GM23338 (cell line): ENCODE measurements at regions not wholly inside any gene's neighbourhood (a gene's known extent, or its start where the extent isn't known, plus 50 kb on each side); places are given as distances from the start of the nearest gene placed in this dataset.

Experiments used
- ATAC-seq: fragments of 200-7000 bp; cut with Tn5 transposase; 3 replicates; pipeline ENCODE4 v1.9.1; 2020
- DNase-seq: peaks from one replicate; pipeline ENCODE4 v3.0.0-alpha.2; 2015; ENCODE audit warnings: low spot score
- H2AFZ ChIP-seq: fragments of 200-600 bp; sonication (generic); 2 replicates; pipeline ENCODE4 v1.8.0; 2016; ENCODE audit warnings: antibody characterized with exemption, mild to moderate bottlenecking, moderate library complexity
- H3F3A ChIP-seq: fragments of 200-600 bp; sonication (generic); replicated peaks from 2 replicates; pipeline ENCODE4 v1.8.0; 2017; ENCODE audit warnings: antibody characterized with exemption, mixed run types, low read depth
- H3K27ac ChIP-seq: fragments of 200-600 bp; sonication (generic); 2 replicates; pipeline ENCODE4 v1.6.1; 2016; ENCODE audit warnings: low read depth
- H3K27me3 ChIP-seq: fragments of 200-600 bp; sonication (generic); 2 replicates; pipeline ENCODE4 v1.8.0; 2016; ENCODE audit warnings: mild to moderate bottlenecking, mixed run types, moderate library complexity; ENCODE audit not compliant: insufficient read depth
- H3K36me3 ChIP-seq: fragments of 200-600 bp; sonication (generic); 2 replicates; pipeline ENCODE4 v1.8.0; 2016; ENCODE audit warnings: mild to moderate bottlenecking; ENCODE audit not compliant: insufficient read depth
- H3K4me1 ChIP-seq: fragments of 200-600 bp; sonication (generic); 2 replicates; pipeline ENCODE4 v1.8.0; 2016; ENCODE audit warnings: mild to moderate bottlenecking, moderate library complexity; ENCODE audit not compliant: insufficient read depth
- H3K4me2 ChIP-seq: fragments of 200-600 bp; sonication (generic); 2 replicates; pipeline ENCODE4 v1.7.1; 2017; ENCODE audit warnings: mixed run types
- H3K4me3 ChIP-seq: fragments of 200-600 bp; sonication (generic); 2 replicates; pipeline ENCODE4 v1.6.1; 2016; ENCODE audit warnings: mixed run types
- H3K79me2 ChIP-seq: fragments of 200-600 bp; sonication (generic); replicated peaks from 2 replicates; pipeline ENCODE4 v1.8.0; 2017; ENCODE audit warnings: mild to moderate bottlenecking; ENCODE audit not compliant: insufficient read depth
- H3K9me2 ChIP-seq: fragments of 200-600 bp; sonication (generic); 2 replicates; pipeline ENCODE4 v1.8.0; 2017; ENCODE audit not compliant: insufficient read depth
- H4K20me1 ChIP-seq: fragments of 200-600 bp; sonication (generic); replicated peaks from 2 replicates; pipeline ENCODE4 v1.8.0; 2017; ENCODE audit warnings: mild to moderate bottlenecking; ENCODE audit not compliant: insufficient read depth
- H3K27ac Mint-ChIP-seq: 2 replicates; pipeline ENCODE4 v1.8.0; 2020; ENCODE audit warnings: inconsistent platforms, mild to moderate bottlenecking, moderate library complexity, mixed read lengths
- H3K27me3 Mint-ChIP-seq: 3 replicates; pipeline ENCODE4 v1.8.0; 2022; ENCODE audit warnings: low read depth, mild to moderate bottlenecking, moderate library complexity, mixed read lengths, inconsistent platforms; ENCODE audit not compliant: insufficient read depth, poor library complexity
- H3K36me3 Mint-ChIP-seq: 3 replicates; pipeline ENCODE4 v1.8.0; 2021; ENCODE audit warnings: low read depth, mild to moderate bottlenecking, inconsistent platforms, moderate library complexity, mixed read lengths
- H3K4me1 Mint-ChIP-seq: 3 replicates; pipeline ENCODE4 v1.8.0; 2020; ENCODE audit warnings: mild to moderate bottlenecking, inconsistent platforms, mixed read lengths
- H3K4me3 Mint-ChIP-seq: 3 replicates; pipeline ENCODE4 v1.8.0; 2021; ENCODE audit warnings: moderate library complexity, mild to moderate bottlenecking, inconsistent platforms, mixed read lengths
- H3K9me3 Mint-ChIP-seq: 3 replicates; pipeline ENCODE4 v1.8.0; 2020; ENCODE audit warnings: moderate library complexity, mild to moderate bottlenecking, inconsistent platforms, mixed read lengths
- CREB1 ChIP-seq: fragments of 250-450 bp; sonication (Bioruptor Pico); IDR thresholded peaks from 2 replicates; pipeline ENCODE4 v1.5.0; 2020; ENCODE audit warnings: low read depth, mild to moderate bottlenecking, moderate library complexity
- EZH2 ChIP-seq: fragments of 200-600 bp; sonication (generic); IDR thresholded peaks from one replicate; pipeline ENCODE4 v1.8.0; 2017; ENCODE audit warnings: antibody characterized with exemption, mild to moderate bottlenecking, low read depth; ENCODE audit not compliant: unreplicated experiment
- EZH2phosphoT487 ChIP-seq: fragments of 200-600 bp; sonication (generic); IDR thresholded peaks from one replicate; pipeline ENCODE4 v1.8.1; 2018; ENCODE audit warnings: antibody characterized with exemption; ENCODE audit not compliant: unreplicated experiment
- JUNB ChIP-seq: IDR thresholded peaks from one replicate; pipeline ENCODE4 v1.6.1; 2016; ENCODE audit warnings: antibody characterized with exemption; ENCODE audit not compliant: unreplicated experiment
- NANOG ChIP-seq: IDR thresholded peaks from 2 replicates; pipeline ENCODE4 v1.6.1; 2016; ENCODE audit warnings: antibody characterized with exemption, borderline replicate concordance
- POLR2AphosphoS5 ChIP-seq: IDR thresholded peaks from 2 replicates; pipeline ENCODE4 v1.6.1; 2016; ENCODE audit warnings: antibody characterized with exemption, low read depth
- STAT1 ChIP-seq: IDR thresholded peaks from one replicate; pipeline ENCODE4 v1.6.1; 2016; ENCODE audit warnings: antibody characterized with exemption; ENCODE audit not compliant: unreplicated experiment
- ZNF114 ChIP-seq: fragments of 250-450 bp; sonication (Bioruptor Pico); IDR thresholded peaks from 2 replicates; pipeline ENCODE4 v1.5.0; 2020; ENCODE audit warnings: mild to moderate bottlenecking, moderate library complexity
- ZNF331 ChIP-seq: fragments of 250-450 bp; sonication (Bioruptor Pico); IDR thresholded peaks from 2 replicates; pipeline ENCODE4 v1.5.0; 2020; ENCODE audit warnings: low read depth, mild to moderate bottlenecking, moderate library complexity
- TF ChIP-seq, protein P1 (sequence below): IDR thresholded peaks from 2 replicates; pipeline ENCODE4 v1.6.1; 2016; ENCODE audit warnings: antibody characterized with exemption
- TF ChIP-seq, protein P2 (sequence below), 2 experiments: fragments of 200-600 bp in 1 of 2; sonication (generic) in 1 of 2; conservative IDR thresholded peaks; 2 replicates each; pipeline versions ENCODE4 v1.5.1 to v1.6.1; 2016 to 2017; ENCODE audit warnings: antibody characterized with exemption in 2 of 2, low read depth in 2 of 2, mild to moderate bottlenecking in 2 of 2, moderate library complexity in 1 of 2
- TF ChIP-seq, protein P3 (sequence below): IDR thresholded peaks from one replicate; pipeline ENCODE4 v1.6.1; 2018; ENCODE audit warnings: antibody characterized with exemption; ENCODE audit not compliant: unreplicated experiment
- TF ChIP-seq, protein P4 (sequence below): fragments of 250-450 bp; sonication (Bioruptor Pico); IDR thresholded peaks from 2 replicates; pipeline ENCODE4 v1.5.0; 2020; ENCODE audit warnings: mild to moderate bottlenecking, moderate library complexity

DNA sequence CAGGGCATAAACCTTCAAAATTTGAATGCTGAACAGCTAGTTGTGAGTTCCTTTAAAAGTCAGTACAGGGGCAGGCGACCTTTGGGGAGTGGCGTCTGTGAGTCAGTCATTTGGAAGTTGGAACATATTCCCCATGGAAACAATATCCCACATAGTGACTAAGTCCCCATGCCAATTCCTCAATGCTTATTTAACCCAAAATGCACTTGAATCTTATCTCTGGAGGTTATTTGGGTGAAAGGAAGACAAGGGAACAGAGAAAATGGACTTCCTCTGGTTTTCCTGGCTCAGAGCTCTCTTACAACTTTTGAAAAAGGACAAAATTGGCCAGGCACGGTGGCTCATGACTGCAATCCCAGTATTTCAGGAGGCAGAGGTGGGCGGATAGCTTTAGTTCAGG, 479.2 kb upstream of the NBEA start:
- no peaks in the 10 kb centered on the region; the same call in 2 of the 3 replicates for H3K9me3 Mint-ChIP-seq
- DNase-seq = no peak
- no peak overlapping the region for H3K4me2 ChIP-seq

More for the DNA sequence above, 479.2 kb upstream of the NBEA start:
- Histone ChIP-seq H3K27ac (no peak overlapping the region), H3K36me3 (no peaks in the 10 kb centered on the region), H2AFZ (no peak overlapping the region; the same call in 1 of the 2 replicates), H3K79me2 (no peaks in the 10 kb centered on the region), H4K20me1 (no peaks in the 10 kb centered on the region), H3K9me2 (peaks cover 7% of the 10 kb centered on the region), H3K4me1 (no peaks in the 10 kb centered on the region), H3K4me3 (no peak overlapping the region), H3K27me3 (no peaks in the 10 kb centered on the region), H3F3A (no peaks in the 10 kb centered on the region)
- no peak for ATAC-seq
- TF ChIP-seq JUNB = no peak
- no peak for TF ChIP-seq ZNF114 (CRISPR knock-in tag)
- no peak for TF ChIP-seq ZNF331 (CRISPR knock-in tag)
- TF ChIP-seq STAT1 = no peak
- no peak for TF ChIP-seq CREB1 (CRISPR knock-in tag)
- TF ChIP-seq, protein P1, sequence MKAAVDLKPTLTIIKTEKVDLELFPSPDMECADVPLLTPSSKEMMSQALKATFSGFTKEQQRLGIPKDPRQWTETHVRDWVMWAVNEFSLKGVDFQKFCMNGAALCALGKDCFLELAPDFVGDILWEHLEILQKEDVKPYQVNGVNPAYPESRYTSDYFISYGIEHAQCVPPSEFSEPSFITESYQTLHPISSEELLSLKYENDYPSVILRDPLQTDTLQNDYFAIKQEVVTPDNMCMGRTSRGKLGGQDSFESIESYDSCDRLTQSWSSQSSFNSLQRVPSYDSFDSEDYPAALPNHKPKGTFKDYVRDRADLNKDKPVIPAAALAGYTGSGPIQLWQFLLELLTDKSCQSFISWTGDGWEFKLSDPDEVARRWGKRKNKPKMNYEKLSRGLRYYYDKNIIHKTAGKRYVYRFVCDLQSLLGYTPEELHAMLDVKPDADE = no peak
- TF ChIP-seq, protein P2, sequence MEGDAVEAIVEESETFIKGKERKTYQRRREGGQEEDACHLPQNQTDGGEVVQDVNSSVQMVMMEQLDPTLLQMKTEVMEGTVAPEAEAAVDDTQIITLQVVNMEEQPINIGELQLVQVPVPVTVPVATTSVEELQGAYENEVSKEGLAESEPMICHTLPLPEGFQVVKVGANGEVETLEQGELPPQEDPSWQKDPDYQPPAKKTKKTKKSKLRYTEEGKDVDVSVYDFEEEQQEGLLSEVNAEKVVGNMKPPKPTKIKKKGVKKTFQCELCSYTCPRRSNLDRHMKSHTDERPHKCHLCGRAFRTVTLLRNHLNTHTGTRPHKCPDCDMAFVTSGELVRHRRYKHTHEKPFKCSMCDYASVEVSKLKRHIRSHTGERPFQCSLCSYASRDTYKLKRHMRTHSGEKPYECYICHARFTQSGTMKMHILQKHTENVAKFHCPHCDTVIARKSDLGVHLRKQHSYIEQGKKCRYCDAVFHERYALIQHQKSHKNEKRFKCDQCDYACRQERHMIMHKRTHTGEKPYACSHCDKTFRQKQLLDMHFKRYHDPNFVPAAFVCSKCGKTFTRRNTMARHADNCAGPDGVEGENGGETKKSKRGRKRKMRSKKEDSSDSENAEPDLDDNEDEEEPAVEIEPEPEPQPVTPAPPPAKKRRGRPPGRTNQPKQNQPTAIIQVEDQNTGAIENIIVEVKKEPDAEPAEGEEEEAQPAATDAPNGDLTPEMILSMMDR (conservative IDR thresholded peaks at IDR 0.05; ENCODE audit: low read depth in 2 of 2) = no peak
- no peak for TF ChIP-seq EZH2phosphoT487
- TF ChIP-seq, protein P3, sequence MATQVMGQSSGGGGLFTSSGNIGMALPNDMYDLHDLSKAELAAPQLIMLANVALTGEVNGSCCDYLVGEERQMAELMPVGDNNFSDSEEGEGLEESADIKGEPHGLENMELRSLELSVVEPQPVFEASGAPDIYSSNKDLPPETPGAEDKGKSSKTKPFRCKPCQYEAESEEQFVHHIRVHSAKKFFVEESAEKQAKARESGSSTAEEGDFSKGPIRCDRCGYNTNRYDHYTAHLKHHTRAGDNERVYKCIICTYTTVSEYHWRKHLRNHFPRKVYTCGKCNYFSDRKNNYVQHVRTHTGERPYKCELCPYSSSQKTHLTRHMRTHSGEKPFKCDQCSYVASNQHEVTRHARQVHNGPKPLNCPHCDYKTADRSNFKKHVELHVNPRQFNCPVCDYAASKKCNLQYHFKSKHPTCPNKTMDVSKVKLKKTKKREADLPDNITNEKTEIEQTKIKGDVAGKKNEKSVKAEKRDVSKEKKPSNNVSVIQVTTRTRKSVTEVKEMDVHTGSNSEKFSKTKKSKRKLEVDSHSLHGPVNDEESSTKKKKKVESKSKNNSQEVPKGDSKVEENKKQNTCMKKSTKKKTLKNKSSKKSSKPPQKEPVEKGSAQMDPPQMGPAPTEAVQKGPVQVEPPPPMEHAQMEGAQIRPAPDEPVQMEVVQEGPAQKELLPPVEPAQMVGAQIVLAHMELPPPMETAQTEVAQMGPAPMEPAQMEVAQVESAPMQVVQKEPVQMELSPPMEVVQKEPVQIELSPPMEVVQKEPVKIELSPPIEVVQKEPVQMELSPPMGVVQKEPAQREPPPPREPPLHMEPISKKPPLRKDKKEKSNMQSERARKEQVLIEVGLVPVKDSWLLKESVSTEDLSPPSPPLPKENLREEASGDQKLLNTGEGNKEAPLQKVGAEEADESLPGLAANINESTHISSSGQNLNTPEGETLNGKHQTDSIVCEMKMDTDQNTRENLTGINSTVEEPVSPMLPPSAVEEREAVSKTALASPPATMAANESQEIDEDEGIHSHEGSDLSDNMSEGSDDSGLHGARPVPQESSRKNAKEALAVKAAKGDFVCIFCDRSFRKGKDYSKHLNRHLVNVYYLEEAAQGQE = no peak
- TF ChIP-seq, protein P4, sequence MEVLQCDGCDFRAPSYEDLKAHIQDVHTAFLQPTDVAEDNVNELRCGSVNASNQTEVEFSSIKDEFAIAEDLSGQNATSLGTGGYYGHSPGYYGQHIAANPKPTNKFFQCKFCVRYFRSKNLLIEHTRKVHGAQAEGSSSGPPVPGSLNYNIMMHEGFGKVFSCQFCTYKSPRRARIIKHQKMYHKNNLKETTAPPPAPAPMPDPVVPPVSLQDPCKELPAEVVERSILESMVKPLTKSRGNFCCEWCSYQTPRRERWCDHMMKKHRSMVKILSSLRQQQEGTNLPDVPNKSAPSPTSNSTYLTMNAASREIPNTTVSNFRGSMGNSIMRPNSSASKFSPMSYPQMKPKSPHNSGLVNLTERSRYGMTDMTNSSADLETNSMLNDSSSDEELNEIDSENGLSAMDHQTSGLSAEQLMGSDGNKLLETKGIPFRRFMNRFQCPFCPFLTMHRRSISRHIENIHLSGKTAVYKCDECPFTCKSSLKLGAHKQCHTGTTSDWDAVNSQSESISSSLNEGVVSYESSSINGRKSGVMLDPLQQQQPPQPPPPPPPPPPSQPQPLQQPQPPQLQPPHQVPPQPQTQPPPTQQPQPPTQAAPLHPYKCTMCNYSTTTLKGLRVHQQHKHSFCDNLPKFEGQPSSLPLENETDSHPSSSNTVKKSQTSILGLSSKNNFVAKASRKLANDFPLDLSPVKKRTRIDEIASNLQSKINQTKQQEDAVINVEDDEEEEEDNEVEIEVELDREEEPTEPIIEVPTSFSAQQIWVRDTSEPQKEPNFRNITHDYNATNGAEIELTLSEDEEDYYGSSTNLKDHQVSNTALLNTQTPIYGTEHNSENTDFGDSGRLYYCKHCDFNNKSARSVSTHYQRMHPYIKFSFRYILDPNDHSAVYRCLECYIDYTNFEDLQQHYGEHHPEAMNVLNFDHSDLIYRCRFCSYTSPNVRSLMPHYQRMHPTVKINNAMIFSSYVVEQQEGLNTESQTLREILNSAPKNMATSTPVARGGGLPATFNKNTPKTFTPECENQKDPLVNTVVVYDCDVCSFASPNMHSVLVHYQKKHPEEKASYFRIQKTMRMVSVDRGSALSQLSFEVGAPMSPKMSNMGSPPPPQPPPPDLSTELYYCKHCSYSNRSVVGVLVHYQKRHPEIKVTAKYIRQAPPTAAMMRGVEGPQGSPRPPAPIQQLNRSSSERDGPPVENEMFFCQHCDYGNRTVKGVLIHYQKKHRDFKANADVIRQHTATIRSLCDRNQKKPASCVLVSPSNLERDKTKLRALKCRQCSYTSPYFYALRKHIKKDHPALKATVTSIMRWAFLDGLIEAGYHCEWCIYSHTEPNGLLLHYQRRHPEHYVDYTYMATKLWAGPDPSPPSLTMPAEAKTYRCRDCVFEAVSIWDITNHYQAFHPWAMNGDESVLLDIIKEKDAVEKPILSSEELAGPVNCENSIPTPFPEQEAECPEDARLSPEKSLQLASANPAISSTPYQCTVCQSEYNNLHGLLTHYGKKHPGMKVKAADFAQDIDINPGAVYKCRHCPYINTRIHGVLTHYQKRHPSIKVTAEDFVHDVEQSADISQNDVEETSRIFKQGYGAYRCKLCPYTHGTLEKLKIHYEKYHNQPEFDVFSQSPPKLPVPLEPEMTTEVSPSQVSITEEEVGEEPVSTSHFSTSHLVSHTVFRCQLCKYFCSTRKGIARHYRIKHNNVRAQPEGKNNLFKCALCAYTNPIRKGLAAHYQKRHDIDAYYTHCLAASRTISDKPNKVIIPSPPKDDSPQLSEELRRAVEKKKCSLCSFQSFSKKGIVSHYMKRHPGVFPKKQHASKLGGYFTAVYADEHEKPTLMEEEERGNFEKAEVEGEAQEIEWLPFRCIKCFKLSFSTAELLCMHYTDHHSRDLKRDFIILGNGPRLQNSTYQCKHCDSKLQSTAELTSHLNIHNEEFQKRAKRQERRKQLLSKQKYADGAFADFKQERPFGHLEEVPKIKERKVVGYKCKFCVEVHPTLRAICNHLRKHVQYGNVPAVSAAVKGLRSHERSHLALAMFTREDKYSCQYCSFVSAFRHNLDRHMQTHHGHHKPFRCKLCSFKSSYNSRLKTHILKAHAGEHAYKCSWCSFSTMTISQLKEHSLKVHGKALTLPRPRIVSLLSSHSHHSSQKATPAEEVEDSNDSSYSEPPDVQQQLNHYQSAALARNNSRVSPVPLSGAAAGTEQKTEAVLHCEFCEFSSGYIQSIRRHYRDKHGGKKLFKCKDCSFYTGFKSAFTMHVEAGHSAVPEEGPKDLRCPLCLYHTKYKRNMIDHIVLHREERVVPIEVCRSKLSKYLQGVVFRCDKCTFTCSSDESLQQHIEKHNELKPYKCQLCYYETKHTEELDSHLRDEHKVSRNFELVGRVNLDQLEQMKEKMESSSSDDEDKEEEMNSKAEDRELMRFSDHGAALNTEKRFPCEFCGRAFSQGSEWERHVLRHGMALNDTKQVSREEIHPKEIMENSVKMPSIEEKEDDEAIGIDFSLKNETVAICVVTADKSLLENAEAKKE (CRISPR knock-in tag) = no peak
- no peak for TF ChIP-seq EZH2
- TF ChIP-seq POLR2AphosphoS5 = no peak
- TF ChIP-seq NANOG = no peak
- 0 out of 3 replicates have a peak, but pooled peaks cover 4% of the 10 kb centered on the region for H3K4me1 Mint-ChIP-seq
- no peak overlapping the region for H3K4me3 Mint-ChIP-seq
- no peaks in the 10 kb centered on the region for H3K27me3 Mint-ChIP-seq
- H3K27ac Mint-ChIP-seq = no peak overlapping the region
- no peaks in the 10 kb centered on the region for H3K36me3 Mint-ChIP-seq
